ENCODE measurements at regions not wholly inside any gene's neighbourhood (a gene's known extent, or its start where the extent isn't known, plus 50 kb on each side); places are given as distances from the start of the nearest gene placed in this dataset.

- TF ChIP-seq TAF1 (IDR thresholded peaks at IDR 0.05; ENCODE audit: borderline replicate concordance, low read depth, low read length): no peak
- TF ChIP-seq POLR2A (IDR thresholded peaks at IDR 0.05; ENCODE audit: low read depth, low read length): no peak
Observed at GRCh38 chr3:197354568-197355001, 56.2 kb upstream of the DLG1 start.
